ENCODE measurements at regions not wholly inside any gene's neighbourhood (a gene's known extent, or its start where the extent isn't known, plus 50 kb on each side); places are given as distances from the start of the nearest gene placed in this dataset.

- Histone ChIP-seq H3K27me3 (ENCODE audit: insufficient read depth, poor library complexity, severe bottlenecking) (no peaks in the 10 kb centered on the region), H3K4me3 (replicated peaks; ENCODE audit: insufficient read depth, low read length) (no peak overlapping the region), H3K27ac (replicated peaks) (no peak overlapping the region)
- no peak for TF ChIP-seq REST (IDR thresholded peaks at IDR 0.05; ENCODE audit: insufficient replicate concordance, low read depth)
- no peak for TF ChIP-seq POLR2AphosphoS5 (IDR thresholded peaks at IDR 0.05; ENCODE audit: low read depth)
- TF ChIP-seq SPI1 (IDR thresholded peaks at IDR 0.05; ENCODE audit: borderline replicate concordance, low read depth), result no peak
- TF ChIP-seq GABPA (IDR thresholded peaks at IDR 0.05; ENCODE audit: low read depth), result no peak
- DNase-seq (ENCODE audit: low read depth in 1 of 2, low spot score in 1 of 2), result no peak
Measured at GRCh38 chr11:28537822-28538221, 429.6 kb downstream of the METTL15 start.

- Histone ChIP-seq H3K27ac (replicated peaks) (no peak overlapping the region), H3K27me3 (ENCODE audit: insufficient read depth, poor library complexity, severe bottlenecking) (no peaks in the 10 kb centered on the region), H3K4me3 (replicated peaks; ENCODE audit: insufficient read depth, low read length) (no peak overlapping the region)
- no peak for DNase-seq (ENCODE audit: low read depth in 1 of 2, low spot score in 1 of 2)
- TF ChIP-seq POLR2AphosphoS5 (IDR thresholded peaks at IDR 0.05; ENCODE audit: low read depth) (no peak), SPI1 (IDR thresholded peaks at IDR 0.05; ENCODE audit: borderline replicate concordance, low read depth) (no peak)
Measured at GRCh38 chr11:28536504-28537267, 428.5 kb downstream of the METTL15 start.

- DNase-seq (ENCODE audit: low read depth in 1 of 2, low spot score in 1 of 2), result no peak
- H3K4me3 ChIP-seq (replicated peaks; ENCODE audit: insufficient read depth, low read length), result no peak overlapping the region
- no peaks in the 10 kb centered on the region for H3K27me3 ChIP-seq (ENCODE audit: insufficient read depth, poor library complexity, severe bottlenecking)
- no peak overlapping the region for H3K27ac ChIP-seq (replicated peaks)
- TF ChIP-seq SPI1 (IDR thresholded peaks at IDR 0.05; ENCODE audit: borderline replicate concordance, low read depth), result no peak
- no peak for TF ChIP-seq POLR2AphosphoS5 (IDR thresholded peaks at IDR 0.05; ENCODE audit: low read depth)
- no peak for TF ChIP-seq GABPA (IDR thresholded peaks at IDR 0.05; ENCODE audit: low read depth)
- TF ChIP-seq REST (IDR thresholded peaks at IDR 0.05; ENCODE audit: insufficient replicate concordance, low read depth), result no peak
- TF ChIP-seq CTCF (IDR thresholded peaks at IDR 0.05; ENCODE audit: insufficient read depth, low read length), result no peak
Measured at GRCh38 chr11:28535677-28536076, 427.5 kb downstream of the METTL15 start.

- DNase-seq (ENCODE audit: low read depth in 1 of 2, low spot score in 1 of 2), result peak in 1 of 2 experiments; percentile 6
- no peak for TF ChIP-seq POLR2AphosphoS5 (IDR thresholded peaks at IDR 0.05; ENCODE audit: low read depth)
- no peak for TF ChIP-seq REST (IDR thresholded peaks at IDR 0.05; ENCODE audit: insufficient replicate concordance, low read depth)
- TF ChIP-seq CTCF (IDR thresholded peaks at IDR 0.05; ENCODE audit: insufficient read depth, low read length), result no peak
- no peak for TF ChIP-seq GABPA (IDR thresholded peaks at IDR 0.05; ENCODE audit: low read depth)
- TF ChIP-seq SPI1 (IDR thresholded peaks at IDR 0.05; ENCODE audit: borderline replicate concordance, low read depth), result no peak
- H3K27me3 ChIP-seq (ENCODE audit: insufficient read depth, poor library complexity, severe bottlenecking), result no peaks in the 10 kb centered on the region
- H3K27ac ChIP-seq (replicated peaks), result no peak overlapping the region
- H3K4me3 ChIP-seq (replicated peaks; ENCODE audit: insufficient read depth, low read length), result no peak overlapping the region
Measured at GRCh38 chr11:28529540-28530410, 421.6 kb downstream of the METTL15 start.

All from HL-60 (cell line).